ENCODE measurements at regions not wholly inside any gene's neighbourhood (a gene's known extent, or its start where the extent isn't known, plus 50 kb on each side); places are given as distances from the start of the nearest gene placed in this dataset.

DNA sequence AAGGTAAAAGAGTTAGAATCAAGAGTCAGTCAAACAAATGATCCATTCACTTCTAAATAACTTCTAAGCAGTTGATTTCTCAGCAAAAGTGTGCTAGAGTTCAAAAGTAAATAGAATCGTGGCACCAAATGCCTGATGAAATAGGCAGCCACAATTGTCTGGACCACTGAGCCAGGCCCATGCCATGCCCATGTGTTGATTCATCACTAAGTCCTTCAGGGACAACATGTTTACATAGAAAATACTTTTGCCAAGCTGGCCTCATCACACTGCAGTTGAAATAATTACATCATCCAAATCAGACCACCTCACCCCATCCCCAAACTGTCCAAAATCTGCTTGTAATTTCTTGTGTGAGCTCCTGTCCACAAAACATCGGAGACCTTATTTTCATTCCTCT lies 216.3 kb downstream of the IGSF11 start:
- H3K36me3 ChIP-seq (ENCODE audit: control insufficient read depth in 4 of 4, insufficient read depth in 4 of 4, low read length in 4 of 4) = no peaks in the 10 kb centered on the region
- 67 to 76% methylated on average over 2 of the region's 2 CpGs for WGBS, 2 donors
- H3K9ac ChIP-seq (ENCODE audit: insufficient read depth in 1 of 2, low read length in 2 of 2) = no peak overlapping the region
- H3K4me1 ChIP-seq (ENCODE audit: control insufficient read depth in 5 of 5, insufficient read depth in 5 of 5, low read length in 5 of 5) = peaks cover 0 to 7% (median 0%) of the 10 kb centered on the region in 5 donors
- H3K27ac ChIP-seq (ENCODE audit: low read depth in 1 of 2, low read length in 1 of 2) = no peak overlapping the region
- no peak for ATAC-seq (ENCODE audit: insufficient read depth, low FRiP score)
- no peaks in the 10 kb centered on the region for H3K9me3 ChIP-seq (ENCODE audit: control insufficient read depth in 4 of 4, insufficient read depth in 3 of 4, low read length in 3 of 4)
- TF ChIP-seq, protein P1, sequence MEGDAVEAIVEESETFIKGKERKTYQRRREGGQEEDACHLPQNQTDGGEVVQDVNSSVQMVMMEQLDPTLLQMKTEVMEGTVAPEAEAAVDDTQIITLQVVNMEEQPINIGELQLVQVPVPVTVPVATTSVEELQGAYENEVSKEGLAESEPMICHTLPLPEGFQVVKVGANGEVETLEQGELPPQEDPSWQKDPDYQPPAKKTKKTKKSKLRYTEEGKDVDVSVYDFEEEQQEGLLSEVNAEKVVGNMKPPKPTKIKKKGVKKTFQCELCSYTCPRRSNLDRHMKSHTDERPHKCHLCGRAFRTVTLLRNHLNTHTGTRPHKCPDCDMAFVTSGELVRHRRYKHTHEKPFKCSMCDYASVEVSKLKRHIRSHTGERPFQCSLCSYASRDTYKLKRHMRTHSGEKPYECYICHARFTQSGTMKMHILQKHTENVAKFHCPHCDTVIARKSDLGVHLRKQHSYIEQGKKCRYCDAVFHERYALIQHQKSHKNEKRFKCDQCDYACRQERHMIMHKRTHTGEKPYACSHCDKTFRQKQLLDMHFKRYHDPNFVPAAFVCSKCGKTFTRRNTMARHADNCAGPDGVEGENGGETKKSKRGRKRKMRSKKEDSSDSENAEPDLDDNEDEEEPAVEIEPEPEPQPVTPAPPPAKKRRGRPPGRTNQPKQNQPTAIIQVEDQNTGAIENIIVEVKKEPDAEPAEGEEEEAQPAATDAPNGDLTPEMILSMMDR (IDR thresholded peaks at IDR 0.05; ENCODE audit: control extremely low read depth, extremely low read depth) = no peak
- no peaks in the 10 kb centered on the region for H3K27me3 ChIP-seq (ENCODE audit: control insufficient read depth in 3 of 3, insufficient read depth in 3 of 3, low read length in 2 of 3)
- no peak overlapping the region for H3K4me3 ChIP-seq
- no peak for DNase-seq

- H3K4me1 ChIP-seq (ENCODE audit: control insufficient read depth in 5 of 5, insufficient read depth in 5 of 5, low read length in 5 of 5) = no peaks in the 10 kb centered on the region
Measured at GRCh38 chr3:118823626-118824025, 211.0 kb downstream of the IGSF11 start.

GRCh38 chr3:118827446-118827845 lies 207.2 kb downstream of the IGSF11 start:
- no peaks in the 10 kb centered on the region for H3K36me3 ChIP-seq (ENCODE audit: control insufficient read depth in 4 of 4, insufficient read depth in 4 of 4, low read length in 4 of 4)
- TF ChIP-seq, protein P1 (IDR thresholded peaks at IDR 0.05; ENCODE audit: control extremely low read depth, extremely low read depth) = no peak
- H3K9me3 ChIP-seq (ENCODE audit: control insufficient read depth in 4 of 4, insufficient read depth in 3 of 4, low read length in 3 of 4) = peaks cover 0 to 1% (median 0%) of the 10 kb centered on the region in 4 donors
- peaks cover 0 to 5% (median 0%) of the 10 kb centered on the region in 3 donors for H3K27me3 ChIP-seq (ENCODE audit: control insufficient read depth in 3 of 3, insufficient read depth in 3 of 3, low read length in 2 of 3)
- H3K27ac ChIP-seq (ENCODE audit: low read depth in 1 of 2, low read length in 1 of 2) = no peak overlapping the region
- H3K4me1 ChIP-seq (ENCODE audit: control insufficient read depth in 5 of 5, insufficient read depth in 5 of 5, low read length in 5 of 5) = no peaks in the 10 kb centered on the region
- H3K4me3 ChIP-seq = no peak overlapping the region
- 86 to 91% methylated on average over 3 of the region's 3 CpGs for WGBS, 2 donors
- no peak for ATAC-seq (ENCODE audit: insufficient read depth, low FRiP score)
- DNase-seq = no peak
- H3K9ac ChIP-seq (ENCODE audit: insufficient read depth in 1 of 2, low read length in 2 of 2) = no peak overlapping the region

More at GRCh38 chr3:118823626-118824025, 211.0 kb downstream of the IGSF11 start:
- Histone ChIP-seq H3K9ac (ENCODE audit: insufficient read depth in 1 of 2, low read length in 2 of 2) (no peak overlapping the region), H3K27me3 (ENCODE audit: control insufficient read depth in 3 of 3, insufficient read depth in 3 of 3, low read length in 2 of 3) (peaks cover 0 to 5% (median 0%) of the 10 kb centered on the region in 3 donors), H3K36me3 (ENCODE audit: control insufficient read depth in 4 of 4, insufficient read depth in 4 of 4, low read length in 4 of 4) (no peaks in the 10 kb centered on the region), H3K4me3 (no peak overlapping the region), H3K27ac (ENCODE audit: low read depth in 1 of 2, low read length in 1 of 2) (no peak overlapping the region), H3K9me3 (ENCODE audit: control insufficient read depth in 4 of 4, insufficient read depth in 3 of 4, low read length in 3 of 4) (peaks cover 0 to 1% (median 0%) of the 10 kb centered on the region in 4 donors)
- no peak for DNase-seq
- ATAC-seq (ENCODE audit: insufficient read depth, low FRiP score) = no peak
- TF ChIP-seq, protein P1 (IDR thresholded peaks at IDR 0.05; ENCODE audit: control extremely low read depth, extremely low read depth) = no peak
- whole genome bisulfite sequencing, 2 donors = 74 to 79% methylated on average over 2 of the region's 2 CpGs

DNA sequence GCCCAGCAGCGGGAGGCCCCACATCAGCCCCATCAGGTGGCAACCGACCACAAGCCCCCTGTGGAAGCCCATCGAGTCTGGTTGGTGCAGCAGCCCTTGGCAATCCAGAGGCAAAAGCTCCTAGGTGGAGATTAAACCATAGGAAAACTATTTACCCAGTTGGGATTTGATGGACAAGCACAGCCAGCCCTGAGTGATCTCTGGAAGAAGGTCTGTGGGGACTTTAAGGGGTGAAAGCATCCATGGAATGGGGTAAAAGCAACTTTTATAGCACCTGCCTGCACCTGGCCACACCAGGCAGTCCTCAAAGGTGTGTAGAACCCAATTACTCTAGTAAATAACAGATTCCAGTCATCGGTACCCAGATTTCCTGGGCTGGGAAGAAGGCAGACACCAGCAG lies 206.3 kb downstream of the IGSF11 start:
- Histone ChIP-seq H3K4me1 (ENCODE audit: control insufficient read depth in 5 of 5, insufficient read depth in 5 of 5, low read length in 5 of 5) (no peaks in the 10 kb centered on the region), H3K9ac (ENCODE audit: insufficient read depth in 1 of 2, low read length in 2 of 2) (no peak overlapping the region), H3K27ac (ENCODE audit: low read depth in 1 of 2, low read length in 1 of 2) (no peak overlapping the region), H3K9me3 (ENCODE audit: control insufficient read depth in 4 of 4, insufficient read depth in 3 of 4, low read length in 3 of 4) (peaks cover 0 to 1% (median 0%) of the 10 kb centered on the region in 4 donors), H3K4me3 (no peak overlapping the region), H3K36me3 (ENCODE audit: control insufficient read depth in 4 of 4, insufficient read depth in 4 of 4, low read length in 4 of 4) (no peaks in the 10 kb centered on the region), H3K27me3 (ENCODE audit: control insufficient read depth in 3 of 3, insufficient read depth in 3 of 3, low read length in 2 of 3) (peaks cover 0 to 5% (median 0%) of the 10 kb centered on the region in 3 donors)
- no peak for DNase-seq
- TF ChIP-seq, protein P1 (IDR thresholded peaks at IDR 0.05; ENCODE audit: control extremely low read depth, extremely low read depth) = no peak
- 84 to 87% methylated on average over 4 of the region's 4 CpGs for WGBS, 2 donors
- no peak for ATAC-seq (ENCODE audit: insufficient read depth, low FRiP score)
